GDM1 (cell line): ENCODE measurements at regions not wholly inside any gene's neighbourhood (a gene's known extent, or its start where the extent isn't known, plus 50 kb on each side); places are given as distances from the start of the nearest gene placed in this dataset.

Source experiments
- DNase-seq: peaks from one replicate; lab custom pipeline; 2025; lab: John Stamatoyannopoulos, UW

DNA sequence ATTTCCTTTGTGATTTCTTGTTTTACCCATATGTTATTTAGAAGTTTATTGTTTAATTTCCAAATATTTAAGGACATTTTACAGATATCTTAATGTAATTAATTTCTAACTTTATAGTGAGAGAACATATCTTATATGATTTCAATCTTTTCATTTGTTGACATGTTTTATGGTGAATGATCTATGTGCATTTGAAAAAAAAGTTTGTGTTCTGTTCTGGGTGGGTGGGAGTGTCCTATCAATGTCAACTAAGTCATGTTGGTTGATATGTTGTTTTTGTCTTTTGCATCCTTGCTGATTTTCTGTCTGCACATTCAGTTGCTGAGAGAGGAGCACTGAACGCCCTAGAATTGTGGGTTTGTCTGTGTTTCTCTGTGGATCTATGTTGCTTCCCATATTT, 50.3 kb upstream of the CBFA2T3 start:
- DNase-seq, result no peak

DNA sequence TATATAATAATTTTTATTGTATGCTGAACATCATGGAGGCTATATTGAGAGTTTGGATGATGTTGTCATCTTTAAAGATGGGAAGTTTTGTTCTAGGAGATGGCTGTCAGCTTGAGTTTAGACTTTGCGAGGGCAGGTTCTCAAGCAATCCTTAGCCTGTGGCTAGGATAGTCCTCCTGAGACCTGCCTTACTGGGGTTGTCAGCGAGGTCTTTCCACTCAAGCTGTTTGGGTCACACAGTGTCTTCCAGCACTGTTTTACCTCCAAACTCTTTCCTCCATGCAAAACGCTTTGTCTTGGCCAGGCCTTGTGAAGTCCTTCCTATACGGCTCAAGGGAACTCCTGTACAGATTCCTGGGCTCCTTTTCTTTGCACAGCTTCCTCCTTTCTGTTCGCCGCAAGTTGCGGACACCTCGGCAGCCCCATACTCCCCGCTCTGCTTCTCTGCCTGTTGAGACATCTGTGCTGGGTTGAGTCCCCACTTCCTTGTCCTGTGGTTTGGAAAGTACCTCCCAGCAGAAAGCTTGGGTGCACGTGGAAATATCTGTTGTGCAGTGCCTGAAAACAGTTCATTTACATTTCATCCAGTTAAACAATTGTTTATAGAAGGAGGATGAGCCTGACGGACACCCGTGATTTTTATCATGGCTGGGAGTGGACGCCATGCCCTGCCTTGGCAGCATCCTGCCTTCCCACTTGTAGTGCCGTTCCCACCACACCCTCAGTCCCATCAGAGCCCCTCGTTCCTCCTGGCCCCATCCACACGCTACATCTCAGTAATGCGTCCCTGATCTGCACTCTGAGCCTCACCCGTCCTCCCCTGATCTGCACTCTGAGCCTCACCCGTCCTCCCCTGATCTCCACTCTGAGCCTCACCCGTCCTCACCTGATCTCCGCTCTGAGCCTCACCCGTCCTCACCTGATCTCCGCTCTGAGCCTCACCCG, 55.0 kb upstream of the CBFA2T3 start:
- peak; percentile 92 for DNase-seq

- DNase-seq, result no peak
Measured at GRCh38 chr16:89033304-89033703, 56.3 kb upstream of the CBFA2T3 start.

- no peak for DNase-seq
Measured at GRCh38 chr16:89033796-89034572, 57.0 kb upstream of the CBFA2T3 start.

DNA sequence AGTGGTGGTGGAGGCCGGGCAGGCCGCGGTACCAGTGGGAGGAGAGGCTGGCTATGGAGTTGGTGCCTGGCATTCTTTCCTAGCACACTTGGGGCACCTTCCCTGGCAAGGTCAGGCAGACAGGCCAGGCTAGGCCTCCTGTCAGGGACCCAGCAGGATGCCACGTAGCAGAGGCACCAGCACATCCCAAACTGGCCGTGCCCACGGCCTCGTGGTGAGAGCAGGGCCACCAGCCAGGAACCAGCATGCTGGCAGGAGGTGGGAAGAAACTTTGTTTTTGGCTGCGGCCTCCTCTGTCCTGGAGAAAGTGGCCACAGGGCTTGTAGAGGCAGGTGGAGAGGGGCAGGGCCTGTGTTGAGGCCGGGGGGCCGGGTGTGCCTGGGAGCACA, 57.6 kb upstream of the CBFA2T3 start:
- no peak for DNase-seq

- no peak for DNase-seq
Measured at GRCh38 chr16:89034971-89035668, 58.1 kb upstream of the CBFA2T3 start.

DNA sequence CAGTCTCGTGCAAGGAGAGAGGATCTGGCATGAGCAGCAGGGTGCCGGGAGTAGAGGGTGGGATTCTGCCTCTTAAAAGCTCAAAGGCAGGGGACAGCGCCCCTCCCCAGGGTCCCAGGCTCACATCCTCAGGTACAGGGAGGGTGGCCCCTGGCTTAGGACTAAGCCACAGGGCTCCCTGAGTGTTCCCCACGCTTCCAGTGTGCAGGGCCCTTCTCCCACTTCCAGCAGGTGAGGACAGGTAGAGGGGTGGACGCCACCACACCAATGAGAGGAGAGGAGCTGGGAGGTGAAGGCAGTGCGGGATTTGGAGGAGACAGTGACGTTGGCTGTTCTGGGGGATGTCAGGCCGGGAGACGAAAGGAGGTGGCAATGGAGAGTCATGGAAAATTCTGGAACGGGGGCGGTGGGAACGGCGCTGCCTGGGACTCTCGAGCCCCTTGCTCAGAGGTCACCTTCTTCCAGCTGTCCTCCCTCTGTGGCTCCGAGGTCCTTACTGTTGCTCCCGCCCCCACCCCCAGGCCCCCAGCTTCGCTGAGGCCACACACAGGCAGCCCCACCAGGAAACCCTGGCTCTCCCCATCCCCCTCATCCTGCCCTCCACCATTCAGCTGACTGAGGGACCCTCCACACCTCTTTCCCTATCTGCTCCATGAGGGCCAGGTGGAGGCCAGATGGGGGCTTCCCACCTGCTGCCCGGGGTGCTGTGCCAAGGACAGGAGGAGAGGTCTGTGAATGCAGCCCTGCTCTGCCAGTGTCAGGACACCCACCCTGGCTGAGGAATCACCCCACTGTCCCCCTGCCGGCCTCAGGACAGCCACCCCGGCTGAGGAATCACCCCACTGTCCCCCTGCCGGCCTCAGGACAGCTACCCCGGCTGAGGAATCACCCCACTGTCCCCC, 57.7 kb upstream of the ACSF3 start:
- no peak for DNase-seq

- DNase-seq, result no peak
Measured at GRCh38 chr16:89036776-89037175, 56.9 kb upstream of the ACSF3 start.

- peak; percentile 8 for DNase-seq
Measured at GRCh38 chr16:89037261-89038152, 56.1 kb upstream of the ACSF3 start.

DNA sequence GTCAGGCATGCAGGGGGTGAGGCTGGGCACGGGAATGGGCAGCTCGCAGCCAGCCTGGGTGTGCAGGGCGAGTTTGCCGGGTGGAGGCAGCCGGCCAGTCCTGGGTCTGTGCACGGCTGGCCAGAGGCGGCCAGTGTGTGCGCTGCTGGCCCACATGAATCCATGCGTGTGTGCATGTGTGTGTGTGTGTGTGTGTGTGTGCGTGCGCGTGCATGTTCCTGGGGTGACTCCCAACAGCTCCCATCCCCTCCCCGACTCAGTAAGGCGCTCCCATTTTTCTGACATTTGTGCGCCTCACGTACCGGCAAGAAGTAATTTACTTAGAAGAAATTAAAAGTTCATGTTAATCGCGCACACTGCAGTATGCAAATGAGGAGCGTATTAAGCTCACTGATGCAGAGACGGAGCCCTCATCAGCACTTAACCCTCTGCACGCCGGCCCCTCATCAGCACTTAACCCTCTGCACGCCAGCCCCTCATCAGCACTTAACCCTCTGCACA, 55.4 kb upstream of the ACSF3 start:
- DNase-seq, result no peak

DNA sequence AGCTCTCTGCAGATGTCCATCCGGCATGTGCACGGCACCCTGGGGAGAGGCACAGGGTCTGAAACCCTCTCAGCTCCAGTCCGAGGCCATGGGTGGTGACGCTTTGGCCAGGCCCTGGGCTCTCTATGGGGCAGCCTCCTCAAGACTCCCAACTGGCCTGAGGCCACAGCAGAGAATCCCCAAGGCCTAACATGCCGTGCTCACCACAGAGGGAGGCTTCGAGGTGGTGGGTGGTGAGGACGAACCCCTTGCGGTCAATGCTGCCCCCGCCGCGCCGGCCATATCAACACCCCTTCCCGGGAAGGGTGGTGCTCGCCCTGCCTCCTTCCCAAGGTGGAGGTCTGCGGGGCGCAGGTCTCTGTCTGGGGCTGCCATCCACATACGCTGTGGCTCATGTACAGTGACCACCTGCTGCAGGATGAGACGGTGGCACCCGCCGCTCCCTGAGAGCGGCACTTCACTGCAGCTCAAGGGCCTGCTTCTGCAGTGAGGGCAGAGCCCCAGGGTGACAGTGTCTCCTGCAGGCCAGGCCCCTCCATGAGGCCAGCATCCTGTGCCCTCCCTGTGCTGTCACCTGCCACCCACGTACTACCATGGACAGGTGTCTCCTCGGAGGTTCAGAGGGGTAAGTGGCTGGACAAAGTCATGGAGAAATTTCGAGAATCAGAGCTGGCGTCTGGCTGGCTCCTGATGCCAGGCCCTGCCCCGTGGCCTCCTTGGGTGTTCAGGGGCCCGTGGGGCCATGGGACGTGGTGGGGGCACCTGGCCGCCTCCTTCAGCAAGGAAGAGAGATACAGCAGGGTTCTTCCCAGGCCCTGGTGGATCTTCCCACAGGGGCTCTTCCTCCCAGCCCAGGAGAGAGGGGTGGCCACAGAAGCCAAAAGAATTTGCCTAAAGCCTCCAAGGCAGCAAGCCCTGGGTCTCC, 54.6 kb upstream of the ACSF3 start:
- no peak for DNase-seq

- DNase-seq, result no peak
Measured at GRCh38 chr16:89039756-89040155, 53.9 kb upstream of the ACSF3 start.

GRCh38 chr16:89040391-89040790, 53.3 kb upstream of the ACSF3 start:
- no peak for DNase-seq

DNA sequence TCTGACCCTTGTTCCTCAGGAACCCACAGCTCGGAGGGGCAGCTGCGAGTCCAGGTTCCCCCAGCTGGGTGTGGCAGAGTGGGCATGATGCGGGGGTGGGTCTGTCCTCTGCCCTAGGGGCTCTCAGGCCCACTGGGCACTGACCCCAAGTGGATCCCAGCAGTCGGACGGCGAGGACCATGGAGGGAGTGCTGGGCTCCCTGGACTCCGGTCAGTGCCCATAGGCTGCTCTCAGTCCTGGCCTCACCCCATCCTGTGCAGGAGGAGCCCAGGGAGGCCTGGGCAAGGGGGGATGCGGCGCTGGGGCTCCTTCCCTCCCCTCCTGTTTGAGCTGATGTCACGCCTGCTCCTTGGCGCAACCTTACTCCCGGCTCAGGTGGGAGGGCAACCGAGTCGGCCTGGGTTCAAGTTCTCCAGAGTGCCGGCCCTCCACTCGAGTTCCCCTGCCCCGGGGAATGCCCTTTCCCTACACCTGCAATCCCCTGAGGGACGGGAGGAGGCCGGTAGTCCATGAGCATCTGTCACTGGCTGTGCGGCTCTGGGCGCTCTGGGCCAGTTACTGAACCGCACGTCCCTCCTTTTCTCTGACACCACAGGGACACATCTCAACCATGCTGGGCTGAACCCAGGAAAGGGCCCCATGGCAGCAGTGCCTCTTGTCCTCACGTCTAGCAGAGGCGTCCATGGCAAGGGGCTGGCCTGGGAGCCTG, 52.6 kb upstream of the ACSF3 start:
- no peak for DNase-seq

DNA sequence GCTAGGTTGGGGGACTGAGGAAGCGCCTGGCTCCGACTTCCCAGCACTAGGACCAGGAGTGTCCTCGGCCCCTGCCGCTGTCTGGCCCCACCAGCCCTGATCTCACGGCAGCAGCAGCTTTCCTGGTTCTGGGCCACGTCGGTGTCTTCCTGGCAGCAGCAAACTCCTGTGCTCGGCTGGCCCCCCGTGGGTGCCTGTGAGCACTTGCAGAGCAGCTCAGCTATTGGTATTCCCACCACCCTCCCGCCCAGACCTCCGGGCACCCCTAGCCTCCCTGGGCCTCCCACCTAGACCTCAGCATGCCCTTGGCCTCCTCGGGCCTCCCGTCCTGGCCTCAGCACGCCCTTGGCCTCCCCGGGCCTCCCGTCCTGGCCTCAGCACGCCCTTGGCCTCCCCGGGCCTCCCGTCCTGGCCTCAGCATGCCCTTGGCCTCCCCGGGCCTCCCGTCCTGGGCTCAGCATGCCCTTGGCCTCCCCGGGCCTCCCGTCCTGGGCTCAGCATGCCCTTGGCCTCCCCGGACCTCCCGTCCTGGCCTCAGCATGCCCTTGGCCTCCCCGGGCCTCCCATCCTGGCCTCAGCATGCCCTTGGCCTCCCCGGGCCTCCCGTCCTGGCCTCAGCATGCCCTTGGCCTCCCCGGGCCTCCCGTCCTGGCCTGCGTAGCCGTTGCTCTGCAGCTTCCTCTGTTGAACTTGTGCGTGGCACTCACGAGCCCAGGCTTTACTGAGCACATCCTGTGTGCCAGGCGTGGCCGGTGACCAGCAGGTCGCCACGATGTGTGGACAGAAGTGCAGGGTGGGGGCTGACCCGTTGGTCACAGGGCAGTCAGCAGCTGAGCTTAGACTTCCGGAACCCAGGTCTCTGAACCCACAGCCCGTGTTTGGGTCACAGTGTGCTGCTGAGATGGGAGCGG, 51.8 kb upstream of the ACSF3 start:
- no peak for DNase-seq

- no peak for DNase-seq
Measured at GRCh38 chr16:89042711-89043551, 50.7 kb upstream of the ACSF3 start.
